ENCODE measurements at regions not wholly inside any gene's neighbourhood (a gene's known extent, or its start where the extent isn't known, plus 50 kb on each side); places are given as distances from the start of the nearest gene placed in this dataset.
"Not testable (repeated sequence)": the region's sequence is repeated elsewhere in the genome, so short reads cannot be mapped to it uniquely, and the experiment has no call there.

DNA sequence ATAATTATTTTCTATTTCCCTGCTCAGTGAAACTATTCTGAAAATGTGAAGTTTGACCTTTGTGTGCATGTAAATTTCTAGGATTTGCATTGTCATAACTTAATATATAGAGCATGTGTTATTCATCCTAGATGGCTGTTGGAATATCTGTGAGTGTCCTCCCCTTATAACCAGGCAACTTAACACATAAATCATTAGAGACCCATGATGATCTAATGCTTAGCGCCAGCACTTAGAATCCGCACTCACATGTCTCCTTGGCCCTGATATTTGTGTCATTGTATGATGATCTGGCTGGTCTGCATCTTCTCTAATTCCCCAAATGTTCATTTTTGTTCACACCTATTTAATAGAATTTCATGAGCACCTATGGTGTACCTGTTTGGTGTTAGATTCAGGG is 1354.5 kb downstream of the XPNPEP1 start:
- no peak for DNase-seq

- no peak for DNase-seq
Observed at GRCh38 chr10:108567899-108568752, 1355.2 kb downstream of the XPNPEP1 start.

DNA sequence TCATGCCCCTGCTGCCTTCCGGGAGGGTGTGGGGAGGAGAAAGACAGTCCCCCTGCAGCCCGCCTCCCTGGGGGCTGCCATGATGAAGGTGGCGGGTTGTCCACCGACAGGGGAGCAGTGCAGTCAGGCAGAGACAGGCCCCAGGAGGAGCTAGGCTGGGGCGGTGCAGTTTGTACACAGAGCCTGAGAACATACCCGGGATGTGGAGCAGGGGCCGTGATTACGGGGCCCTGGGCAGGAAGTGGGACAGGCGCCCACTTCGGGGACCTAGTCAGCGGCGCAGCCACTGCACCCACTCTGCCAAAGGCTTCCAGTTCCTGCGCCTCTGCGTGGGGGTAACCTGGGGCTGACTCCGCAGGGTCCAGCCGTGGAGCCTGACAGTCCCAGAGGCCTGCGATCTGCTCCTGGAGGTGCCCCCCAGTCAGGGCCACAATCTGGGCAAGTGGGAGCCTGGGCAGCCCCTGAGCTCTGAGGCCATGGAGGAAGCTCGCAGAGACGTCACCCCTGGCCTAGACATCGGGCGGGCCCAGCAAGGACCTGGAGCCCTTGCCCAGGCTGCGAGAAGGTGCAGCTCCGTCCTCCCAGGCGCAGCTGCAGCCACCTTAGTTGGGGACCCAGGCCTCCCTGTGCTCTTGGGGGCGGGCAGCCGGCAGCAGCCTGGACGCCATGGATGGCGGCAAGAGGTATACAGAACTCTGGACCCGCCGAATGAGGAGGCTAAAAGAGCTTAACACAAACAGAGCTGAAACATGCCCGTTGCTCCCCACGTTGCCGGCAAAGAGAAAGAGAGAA is 1356.8 kb downstream of the XPNPEP1 start:
- DNase-seq, result no peak

GRCh38 chr10:108562105-108562504 is 1361.2 kb downstream of the XPNPEP1 start:
- DNase-seq, result no peak

GRCh38 chr10:108561649-108562048 is 1361.7 kb downstream of the XPNPEP1 start:
- no peak for DNase-seq

DNA sequence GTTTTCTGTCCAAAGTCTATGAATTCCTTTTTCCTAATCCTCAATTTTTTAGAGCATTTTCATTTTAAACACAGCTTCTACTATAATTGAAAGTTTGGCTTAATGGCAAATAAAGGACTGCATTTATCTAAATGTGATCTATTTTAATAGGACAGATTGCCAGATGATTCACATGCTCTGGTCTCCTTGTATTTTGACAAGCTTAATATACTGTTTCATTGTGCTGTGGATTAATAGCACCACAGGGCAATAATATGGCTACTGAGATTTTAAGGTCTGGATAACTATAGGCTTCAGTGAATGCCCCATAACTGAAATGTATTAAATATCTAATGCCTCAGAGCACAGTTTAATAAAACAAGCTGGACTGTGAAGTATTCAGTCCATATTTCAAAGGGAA is 1362.8 kb downstream of the XPNPEP1 start:
- DNase-seq, result no peak

DNA sequence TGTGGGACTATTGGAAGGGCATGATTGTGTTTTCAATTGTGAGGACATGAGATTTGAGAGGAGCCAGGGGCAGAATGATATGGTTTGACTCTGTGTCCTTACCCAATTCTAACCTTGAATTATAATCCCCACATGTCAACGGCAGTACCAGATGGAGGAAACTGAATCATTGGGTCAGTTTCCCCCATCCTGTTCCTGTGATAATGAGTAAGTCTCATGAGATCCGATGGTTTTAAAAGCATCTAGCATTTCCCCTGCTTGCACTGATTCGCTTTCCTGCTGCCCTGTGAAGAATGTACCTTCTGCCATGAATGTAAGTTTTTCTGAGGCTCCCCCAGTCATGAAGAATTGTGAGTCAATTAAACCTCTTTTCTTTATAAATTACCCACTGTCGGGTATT is 1367.1 kb downstream of the XPNPEP1 start:
- DNase-seq, result no peak

GRCh38 chr10:108545921-108546320 is 1377.4 kb downstream of the XPNPEP1 start:
- DNase-seq, result no peak

GRCh38 chr10:108544500-108545120 is 1378.7 kb downstream of the XPNPEP1 start:
- peak; percentile 55 for DNase-seq

DNA sequence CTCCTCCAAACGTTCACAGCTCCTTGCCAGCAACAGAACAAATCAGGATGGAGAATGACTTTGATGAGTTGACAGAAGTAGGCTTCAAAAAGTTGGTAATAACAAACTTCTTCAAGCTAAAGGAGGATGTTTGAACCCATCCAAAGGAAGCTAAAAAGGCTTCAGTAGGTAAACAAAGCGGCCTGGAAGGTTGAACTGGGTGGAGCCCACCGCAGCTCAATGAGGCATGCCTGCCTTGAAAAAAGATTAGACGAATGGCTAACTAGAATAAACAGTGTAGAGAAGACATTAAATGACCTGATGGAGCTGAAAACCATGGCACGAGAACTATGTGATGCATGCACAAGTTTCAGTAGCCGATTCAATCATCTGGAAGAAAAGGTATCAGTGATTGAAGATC is 1369.0 kb upstream of the SORCS1 start:
- DNase-seq, result not testable (repeated sequence)

DNA sequence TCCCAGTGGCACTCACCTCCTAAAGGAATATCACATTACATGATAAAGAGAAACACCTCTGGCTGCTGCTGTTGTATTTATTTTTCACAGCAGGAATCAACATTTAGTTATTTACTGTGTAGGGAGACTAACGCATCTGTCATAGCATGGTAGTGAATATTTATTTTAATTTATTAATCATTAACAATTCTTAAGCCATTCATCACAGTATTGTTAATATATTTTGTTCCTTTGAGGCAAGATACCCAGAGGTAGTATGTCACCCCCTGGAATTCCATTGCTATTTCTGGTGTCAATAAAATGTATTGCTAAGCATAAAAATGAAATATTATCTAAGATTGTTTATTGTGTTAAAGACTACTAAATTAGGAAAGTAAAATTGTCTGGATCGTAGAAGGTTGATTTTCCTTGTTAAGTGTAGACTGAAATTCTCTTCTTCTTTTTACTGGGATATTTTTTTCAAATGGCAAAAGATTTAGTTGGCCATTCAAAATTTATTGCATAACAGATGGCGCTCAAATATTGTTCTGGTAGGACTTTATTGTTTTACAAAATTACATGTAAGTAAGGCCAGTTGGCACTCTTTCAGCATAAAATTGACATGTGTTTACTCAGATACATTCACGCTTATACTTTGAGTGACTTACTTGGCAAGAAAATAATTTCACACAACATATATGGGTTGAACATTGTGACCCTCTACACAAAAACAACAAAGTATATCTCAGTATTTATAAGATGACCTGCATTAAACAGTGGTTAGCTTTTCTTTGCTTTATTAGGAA is 1358.7 kb upstream of the SORCS1 start:
- DNase-seq, result no peak

DNA sequence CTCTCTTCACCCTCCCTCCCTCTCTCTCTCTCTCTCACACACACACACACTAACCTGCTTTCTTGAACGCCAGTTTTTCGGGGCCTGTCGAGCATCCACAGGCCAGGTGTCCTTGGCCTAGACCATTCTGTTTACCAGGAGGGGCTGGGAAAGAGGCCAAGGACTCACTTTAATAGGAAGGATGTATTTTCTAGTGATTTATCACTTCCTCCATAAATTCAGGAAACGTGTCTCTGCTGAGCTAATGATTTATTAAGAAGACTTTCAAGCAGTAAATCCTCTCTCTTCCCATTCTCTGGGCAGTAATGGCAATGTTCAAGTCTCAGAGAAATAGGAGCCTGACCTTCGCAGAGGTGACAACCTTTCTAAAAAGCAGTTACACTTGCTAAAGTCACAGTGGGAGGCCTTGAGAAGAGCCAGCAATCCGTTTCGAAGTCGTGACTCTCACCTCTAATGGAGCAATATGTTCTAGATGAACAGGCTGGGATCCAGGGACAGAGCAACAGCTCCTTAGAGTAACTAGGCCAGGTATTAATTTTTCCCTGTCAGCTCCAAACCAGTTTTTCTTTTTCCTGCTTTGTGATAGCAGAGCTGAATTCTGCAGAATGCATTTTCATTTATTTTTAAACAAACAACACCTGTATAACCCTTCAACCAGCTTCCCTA is 1357.5 kb upstream of the SORCS1 start:
- DNase-seq, result no peak

- no peak for DNase-seq
Observed at GRCh38 chr10:108515821-108516220, 1351.3 kb upstream of the SORCS1 start.

DNA sequence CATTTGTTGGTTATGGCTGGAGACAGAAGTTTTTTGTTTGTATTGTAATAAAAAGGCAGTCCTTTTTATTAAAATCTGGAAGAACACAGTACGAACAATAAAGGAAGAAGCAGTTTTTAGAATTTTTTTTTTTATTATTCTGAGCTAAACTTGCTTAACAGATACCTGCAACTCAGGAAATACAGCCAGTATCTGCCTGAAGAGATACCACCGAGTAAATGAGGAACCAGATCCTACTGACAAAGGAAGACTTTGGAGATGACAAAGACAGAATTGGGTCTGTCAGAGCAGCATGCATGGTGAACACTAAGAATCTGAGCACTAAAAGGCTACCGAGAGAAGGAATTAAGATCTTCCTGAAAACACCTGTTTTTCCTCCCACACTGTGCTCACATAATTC is 1335.9 kb upstream of the SORCS1 start:
- no peak for DNase-seq

DNA sequence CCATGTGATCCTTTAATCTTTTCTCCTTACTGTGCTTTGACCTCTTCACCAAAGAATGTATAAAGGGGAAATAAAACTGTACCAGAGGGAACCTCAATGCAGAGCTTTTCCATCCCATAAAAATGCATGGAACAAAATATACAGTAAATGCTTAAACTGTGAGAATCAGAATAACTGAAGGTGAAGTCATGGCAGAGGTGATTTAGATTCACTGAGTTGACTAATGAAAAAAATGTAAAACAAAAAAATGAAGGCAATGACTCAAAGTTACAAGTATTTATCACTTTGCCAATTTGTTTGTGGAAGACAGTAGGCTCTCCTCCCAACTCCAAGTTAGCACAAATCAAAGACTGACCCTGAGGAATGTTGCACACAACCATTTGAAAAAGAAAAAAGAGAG is 1331.6 kb upstream of the SORCS1 start:
- no peak for DNase-seq

DNA sequence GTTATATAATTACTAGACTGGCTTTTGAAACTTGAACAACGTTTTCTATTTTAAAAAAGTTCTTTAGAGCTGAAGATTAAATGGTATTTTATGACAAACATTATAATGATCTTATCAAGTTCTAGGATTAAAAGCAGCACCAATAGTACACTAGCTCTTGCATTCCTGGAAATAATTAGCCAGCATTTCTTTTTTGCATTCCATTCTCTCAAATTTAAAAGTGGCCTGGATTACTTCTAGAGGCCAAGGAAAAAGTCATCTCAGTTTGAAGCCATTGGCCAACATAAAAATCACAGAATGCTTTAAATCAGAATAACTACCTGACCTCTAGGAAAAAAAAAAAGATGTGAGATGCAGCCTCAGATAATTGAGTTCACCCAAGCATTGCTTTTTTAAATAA is 1326.4 kb upstream of the SORCS1 start:
- no peak for DNase-seq

DNA sequence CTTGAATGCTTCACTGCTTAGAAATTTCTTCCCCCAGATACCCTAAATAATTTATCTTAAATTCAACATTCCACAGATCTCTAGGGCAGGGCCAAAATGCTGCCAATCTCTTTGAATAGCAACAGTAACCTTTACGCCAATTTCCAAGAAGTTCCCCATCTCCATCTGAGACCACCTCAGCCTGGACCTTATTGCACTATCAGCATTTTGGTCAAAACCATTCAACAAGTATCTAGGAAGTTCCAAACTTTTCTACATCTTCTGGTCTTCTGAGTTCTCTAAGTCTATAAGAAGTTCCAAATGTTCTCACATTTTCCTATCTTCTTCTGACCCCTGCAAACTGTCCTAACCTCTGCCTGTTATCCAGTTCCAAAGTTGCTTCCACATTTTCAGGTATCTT is 1306.9 kb upstream of the SORCS1 start:
- no peak for DNase-seq

DNA sequence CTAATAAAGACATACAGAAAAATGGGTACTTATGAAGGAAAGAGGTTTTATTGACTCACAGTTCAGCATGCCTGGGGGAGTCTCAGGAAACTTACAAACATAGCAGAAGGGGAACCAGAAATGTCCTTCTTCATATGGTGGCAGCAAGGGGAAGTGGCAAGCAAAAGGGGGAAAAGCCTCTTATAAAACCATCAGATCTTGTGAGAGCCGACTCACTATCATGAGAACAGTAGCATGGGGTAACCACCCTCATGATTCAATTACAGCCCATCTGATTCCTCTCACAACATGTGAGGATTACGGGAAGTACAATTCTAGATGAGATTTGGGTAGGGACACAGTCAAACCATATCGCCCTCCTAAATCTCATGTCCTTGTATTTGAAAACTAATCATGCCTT is 1305.4 kb upstream of the SORCS1 start:
- DNase-seq, result no peak

DNA sequence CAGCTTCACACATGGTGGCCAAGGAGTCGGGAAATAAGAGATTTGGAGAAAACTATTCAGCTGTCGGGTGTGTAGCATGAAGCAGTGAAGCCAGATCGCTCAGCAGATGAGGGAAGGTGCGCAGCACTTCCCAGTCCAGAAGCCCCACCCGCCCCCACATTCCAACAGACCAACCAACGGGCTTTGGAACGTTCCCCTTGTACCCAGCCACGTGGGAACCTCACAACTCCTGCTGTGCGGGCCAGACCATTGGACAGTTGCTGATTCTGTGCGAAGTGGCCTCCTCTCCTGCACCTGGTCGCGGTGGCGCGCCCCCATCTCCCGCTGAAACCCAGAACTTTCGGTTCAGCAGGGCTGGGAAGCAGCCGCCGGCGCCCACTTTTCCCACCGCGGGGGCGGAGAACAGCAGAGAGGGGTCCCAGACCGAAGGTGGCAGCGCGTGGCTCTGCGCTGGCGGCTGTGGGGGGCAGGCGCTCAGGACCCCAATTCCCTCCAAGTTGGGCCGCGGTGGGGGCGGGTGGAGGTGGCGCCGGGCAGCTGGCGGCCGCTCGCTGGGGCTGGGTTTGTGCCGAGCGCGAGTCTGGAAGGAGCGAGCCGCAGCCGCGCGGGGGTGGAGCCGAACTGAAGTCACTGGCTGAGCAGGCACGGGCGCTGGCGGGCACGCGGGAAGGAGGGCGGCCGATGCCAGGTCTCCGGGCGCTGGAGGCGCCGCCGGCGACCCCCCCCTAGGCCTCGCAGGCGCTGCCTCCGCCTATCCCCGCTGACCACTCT is 1301.5 kb upstream of the SORCS1 start:
- peak; percentile 49 for DNase-seq

DNA sequence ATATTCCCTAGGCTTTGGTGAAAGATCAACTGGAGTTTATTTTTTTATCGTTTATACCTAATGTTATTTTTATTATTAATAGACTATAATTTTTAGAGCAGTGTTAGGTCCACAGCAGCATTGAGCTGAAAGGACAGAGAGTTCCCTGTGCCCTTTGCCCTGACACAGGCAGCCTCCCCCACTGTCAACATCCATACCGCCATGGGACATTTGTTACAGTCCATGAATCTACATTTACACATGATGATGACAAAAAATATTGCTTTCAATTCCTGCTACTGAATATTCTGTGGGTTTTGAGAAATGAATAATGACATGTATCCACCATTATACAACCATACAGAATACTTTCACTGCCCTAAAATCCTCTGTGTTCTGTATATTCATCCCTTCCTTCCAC is 1297.5 kb upstream of the SORCS1 start:
- no peak for DNase-seq

DNA sequence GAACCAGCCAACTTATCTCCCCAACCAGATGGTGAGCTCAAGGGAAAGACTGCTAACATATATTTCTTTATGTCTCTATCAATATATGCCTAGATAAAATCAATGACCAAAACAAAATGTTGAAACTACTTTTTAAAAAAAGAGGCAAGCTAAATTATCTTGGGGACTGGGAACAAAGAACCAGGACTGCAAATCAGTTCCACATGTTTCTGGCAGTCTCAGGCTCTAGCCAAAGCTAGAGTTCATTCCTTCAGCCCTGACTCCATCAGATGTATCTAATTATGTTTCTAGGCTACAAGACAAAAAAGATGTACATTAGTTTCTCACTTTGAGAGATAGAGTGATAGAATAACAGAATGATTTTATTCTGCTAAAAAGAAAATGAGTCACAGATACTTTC is 1290.3 kb upstream of the SORCS1 start:
- DNase-seq, result peak; percentile 29

GRCh38 chr10:108454224-108454623 is 1289.7 kb upstream of the SORCS1 start:
- DNase-seq, result no peak

Measured in femur (tissue), 1 donor.